KMS-11 (cell line): ENCODE measurements at regions not wholly inside any gene's neighbourhood (a gene's known extent, or its start where the extent isn't known, plus 50 kb on each side); places are given as distances from the start of the nearest gene placed in this dataset.

Experiments used
- H2AFZ ChIP-seq: fragments of 200-600 bp; sonication (generic); 2 replicates; pipeline ENCODE4 v1.6.1; 2016; ENCODE audit warnings: antibody characterized with exemption, mixed run types, low read depth
- H3K27ac ChIP-seq: fragments of 200-600 bp; sonication (generic); 2 replicates; pipeline ENCODE4 v1.6.1; 2016; ENCODE audit warnings: mild to moderate bottlenecking, mixed run types
- H3K27me3 ChIP-seq: fragments of 200-600 bp; sonication (generic); 2 replicates; pipeline ENCODE4 v1.6.1; 2017; ENCODE audit warnings: mild to moderate bottlenecking, low read depth, mixed run types, moderate library complexity; ENCODE audit not compliant: insufficient read depth
- H3K36me3 ChIP-seq: fragments of 200-600 bp; sonication (generic); 2 replicates; pipeline ENCODE4 v1.6.1; 2017; ENCODE audit warnings: mild to moderate bottlenecking, mixed run types; ENCODE audit not compliant: insufficient read depth
- H3K4me1 ChIP-seq: fragments of 200-600 bp; sonication (generic); 2 replicates; pipeline ENCODE4 v1.6.1; 2016; ENCODE audit warnings: mild to moderate bottlenecking, low read depth, mixed run types; ENCODE audit not compliant: poor library complexity, severe bottlenecking
- H3K4me2 ChIP-seq: fragments of 200-600 bp; sonication (generic); 2 replicates; pipeline ENCODE4 v1.7.0; 2016; ENCODE audit warnings: mild to moderate bottlenecking, mixed run types
- H3K4me3 ChIP-seq: fragments of 200-600 bp; sonication (generic); IDR thresholded peaks from 2 replicates; pipeline ENCODE4 v1.6.1; 2017; ENCODE audit warnings: low read depth, low read length, mixed read lengths; ENCODE audit not compliant: insufficient read depth
- H3K79me2 ChIP-seq: fragments of 200-600 bp; sonication (generic); 2 replicates; pipeline ENCODE4 v1.6.1; 2016; ENCODE audit warnings: low read depth, mixed run types; ENCODE audit not compliant: insufficient read depth
- H3K9ac ChIP-seq: fragments of 200-600 bp; sonication (generic); 2 replicates; pipeline ENCODE4 v1.6.1; 2016; ENCODE audit warnings: mild to moderate bottlenecking, mixed run types
- H4K20me1 ChIP-seq: fragments of 200-600 bp; sonication (generic); 2 replicates; pipeline ENCODE4 v1.6.1; 2016; ENCODE audit warnings: mild to moderate bottlenecking, mixed run types; ENCODE audit not compliant: insufficient read depth
- CTCF ChIP-seq: fragments of 200-600 bp; sonication (generic); conservative IDR thresholded peaks from 2 replicates; pipeline ENCODE4 v1.6.1; 2017; ENCODE audit warnings: low read depth, mild to moderate bottlenecking, antibody characterized with exemption, low read length, moderate library complexity, mixed read lengths

- no peaks in the 10 kb centered on the region for H3K27me3 ChIP-seq
- TF ChIP-seq CTCF, result no peak
- H2AFZ ChIP-seq, result no peak overlapping the region
- no peaks in the 10 kb centered on the region for H3K79me2 ChIP-seq
- H3K27ac ChIP-seq, result no peak overlapping the region
- no peaks in the 10 kb centered on the region for H4K20me1 ChIP-seq
- H3K9ac ChIP-seq, result no peak overlapping the region
- H3K36me3 ChIP-seq, result no peaks in the 10 kb centered on the region
- no peak overlapping the region for H3K4me3 ChIP-seq
- H3K4me2 ChIP-seq, result no peak overlapping the region
- H3K4me1 ChIP-seq, result no peaks in the 10 kb centered on the region
Observed at GRCh38 chr14:27371868-27372267, 774.0 kb upstream of the NOVA1 start.

- no peak for TF ChIP-seq CTCF
- H3K27me3 ChIP-seq, result no peaks in the 10 kb centered on the region
- H3K79me2 ChIP-seq, result no peaks in the 10 kb centered on the region
- no peaks in the 10 kb centered on the region for H3K36me3 ChIP-seq
- H3K4me3 ChIP-seq, result no peak overlapping the region
- no peak overlapping the region for H3K27ac ChIP-seq
- H3K4me2 ChIP-seq, result no peak overlapping the region
- H2AFZ ChIP-seq, result no peak overlapping the region
- H3K9ac ChIP-seq, result no peak overlapping the region
- H4K20me1 ChIP-seq, result no peaks in the 10 kb centered on the region
- H3K4me1 ChIP-seq, result no peaks in the 10 kb centered on the region
Observed at GRCh38 chr14:27372771-27373170, 774.9 kb upstream of the NOVA1 start.

GRCh38 chr14:27384124-27384523 is 786.3 kb upstream of the NOVA1 start:
- H3K36me3 ChIP-seq, result no peaks in the 10 kb centered on the region
- H3K9ac ChIP-seq, result no peak overlapping the region
- H3K4me3 ChIP-seq, result no peak overlapping the region
- no peaks in the 10 kb centered on the region for H3K4me1 ChIP-seq
- no peak overlapping the region for H3K27ac ChIP-seq
- no peaks in the 10 kb centered on the region for H3K27me3 ChIP-seq
- no peaks in the 10 kb centered on the region for H3K79me2 ChIP-seq
- H3K4me2 ChIP-seq, result no peak overlapping the region
- no peak overlapping the region for H2AFZ ChIP-seq
- no peak for TF ChIP-seq CTCF
- H4K20me1 ChIP-seq, result no peaks in the 10 kb centered on the region

- no peak overlapping the region for H2AFZ ChIP-seq
- no peak overlapping the region for H3K27ac ChIP-seq
- TF ChIP-seq CTCF, result no peak
- no peak overlapping the region for H3K4me2 ChIP-seq
- no peaks in the 10 kb centered on the region for H3K36me3 ChIP-seq
- H4K20me1 ChIP-seq, result no peaks in the 10 kb centered on the region
- no peaks in the 10 kb centered on the region for H3K79me2 ChIP-seq
- no peak overlapping the region for H3K4me3 ChIP-seq
- no peak overlapping the region for H3K9ac ChIP-seq
- H3K27me3 ChIP-seq, result no peaks in the 10 kb centered on the region
- no peaks in the 10 kb centered on the region for H3K4me1 ChIP-seq
Observed at GRCh38 chr14:27386391-27386790, 788.6 kb upstream of the NOVA1 start.

GRCh38 chr14:27387463-27387862 is 789.6 kb upstream of the NOVA1 start:
- no peaks in the 10 kb centered on the region for H3K36me3 ChIP-seq
- H4K20me1 ChIP-seq, result no peaks in the 10 kb centered on the region
- no peaks in the 10 kb centered on the region for H3K27me3 ChIP-seq
- no peak for TF ChIP-seq CTCF
- no peak overlapping the region for H3K4me2 ChIP-seq
- H2AFZ ChIP-seq, result no peak overlapping the region
- no peak overlapping the region for H3K27ac ChIP-seq
- H3K4me3 ChIP-seq, result no peak overlapping the region
- no peak overlapping the region for H3K9ac ChIP-seq
- no peaks in the 10 kb centered on the region for H3K79me2 ChIP-seq
- H3K4me1 ChIP-seq, result no peaks in the 10 kb centered on the region
